K562 (cell line): ENCODE measurements at regions not wholly inside any gene's neighbourhood (a gene's known extent, or its start where the extent isn't known, plus 50 kb on each side); places are given as distances from the start of the nearest gene placed in this dataset.

Experiments
- CTBP1 ChIP-seq: fragments of 450-650 bp; IDR thresholded peaks from 2 replicates; pipeline ENCODE4 v1.6.1; 2016; ENCODE audit warnings: borderline replicate concordance
- DIDO1 ChIP-seq: fragments of 450-650 bp; IDR thresholded peaks from 2 replicates; pipeline ENCODE4 v1.6.1; 2016; ENCODE audit warnings: low read depth, missing biosample characterization, missing genetic modification characterization
- JUN ChIP-seq, 2 experiments: sonication (generic) in 1 of 2; formaldehyde crosslinking in 1 of 2; IDR thresholded peaks; 2 replicates each; pipeline versions ENCODE4 v1.6.1 to v1.8.0; 2012 to 2022; ENCODE audit warnings: borderline replicate concordance in 2 of 2, mild to moderate bottlenecking in 2 of 2, improper control_type of control experiment in 1 of 2, low read depth in 1 of 2, low read length in 1 of 2, missing genetic modification reagents in 1 of 2
- ZNF263 ChIP-seq: sonication (generic); formaldehyde crosslinking; IDR thresholded peaks from 2 replicates; pipeline ENCODE4 v1.8.0; 2022; ENCODE audit warnings: mild to moderate bottlenecking, missing genetic modification reagents, borderline replicate concordance
- TF ChIP-seq, protein P1 (sequence below): fragments of 450-650 bp; conservative IDR thresholded peaks from 2 replicates; pipeline ENCODE4 v1.6.1; 2016; ENCODE audit warnings: missing genetic modification characterization, low read depth, mild to moderate bottlenecking, control low read depth, missing compliant biosample characterization
- TF ChIP-seq, protein P2 (sequence below), 3 experiments: fragments of 200-800 bp in 1 of 3; fragments of 250-450 bp in 1 of 3; fragments of 450-650 bp in 1 of 3; sonication (Bioruptor Pico) in 1 of 3; sonication (Bioruptor generic) in 1 of 3; formaldehyde crosslinking in 1 of 3; IDR thresholded peaks; 2 replicates each; pipeline versions ENCODE4 v1.6.1 to v1.8.0; 2016 to 2022; ENCODE audit warnings: mild to moderate bottlenecking in 2 of 3, missing genetic modification characterization in 2 of 3, missing compliant biosample characterization in 1 of 3, moderate library complexity in 1 of 3

DNA sequence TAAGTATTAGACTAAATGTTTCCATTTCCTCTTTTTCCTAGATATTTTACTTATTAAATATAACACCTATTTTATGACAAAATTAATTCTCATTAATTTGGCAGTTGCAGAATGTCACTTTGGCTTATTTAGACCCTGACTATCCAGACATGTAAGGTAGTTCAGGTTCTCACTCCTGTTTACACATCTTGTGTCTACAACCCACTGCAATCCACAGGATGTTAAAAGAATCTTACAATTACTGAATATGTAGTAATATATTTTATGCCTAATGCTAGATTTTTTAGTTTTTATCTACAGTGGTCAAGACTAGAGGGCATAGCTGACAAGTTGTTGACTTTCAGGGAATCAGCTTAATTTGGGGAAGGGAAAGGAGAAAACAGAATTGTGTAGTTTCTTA is 346.7 kb downstream of the USP25 start:
- no peak for TF ChIP-seq JUN (IDR thresholded peaks at IDR 0.05; ENCODE audit: borderline replicate concordance, low read depth, low read length)
- no peak for TF ChIP-seq JUN (CRISPR knock-in tag; IDR thresholded peaks at IDR 0.05; ENCODE audit: borderline replicate concordance)
- TF ChIP-seq, protein P1, sequence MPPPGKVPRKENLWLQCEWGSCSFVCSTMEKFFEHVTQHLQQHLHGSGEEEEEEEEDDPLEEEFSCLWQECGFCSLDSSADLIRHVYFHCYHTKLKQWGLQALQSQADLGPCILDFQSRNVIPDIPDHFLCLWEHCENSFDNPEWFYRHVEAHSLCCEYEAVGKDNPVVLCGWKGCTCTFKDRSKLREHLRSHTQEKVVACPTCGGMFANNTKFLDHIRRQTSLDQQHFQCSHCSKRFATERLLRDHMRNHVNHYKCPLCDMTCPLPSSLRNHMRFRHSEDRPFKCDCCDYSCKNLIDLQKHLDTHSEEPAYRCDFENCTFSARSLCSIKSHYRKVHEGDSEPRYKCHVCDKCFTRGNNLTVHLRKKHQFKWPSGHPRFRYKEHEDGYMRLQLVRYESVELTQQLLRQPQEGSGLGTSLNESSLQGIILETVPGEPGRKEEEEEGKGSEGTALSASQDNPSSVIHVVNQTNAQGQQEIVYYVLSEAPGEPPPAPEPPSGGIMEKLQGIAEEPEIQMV (tag) = no peak
- no peak for TF ChIP-seq CTBP1
- TF ChIP-seq, protein P2, sequence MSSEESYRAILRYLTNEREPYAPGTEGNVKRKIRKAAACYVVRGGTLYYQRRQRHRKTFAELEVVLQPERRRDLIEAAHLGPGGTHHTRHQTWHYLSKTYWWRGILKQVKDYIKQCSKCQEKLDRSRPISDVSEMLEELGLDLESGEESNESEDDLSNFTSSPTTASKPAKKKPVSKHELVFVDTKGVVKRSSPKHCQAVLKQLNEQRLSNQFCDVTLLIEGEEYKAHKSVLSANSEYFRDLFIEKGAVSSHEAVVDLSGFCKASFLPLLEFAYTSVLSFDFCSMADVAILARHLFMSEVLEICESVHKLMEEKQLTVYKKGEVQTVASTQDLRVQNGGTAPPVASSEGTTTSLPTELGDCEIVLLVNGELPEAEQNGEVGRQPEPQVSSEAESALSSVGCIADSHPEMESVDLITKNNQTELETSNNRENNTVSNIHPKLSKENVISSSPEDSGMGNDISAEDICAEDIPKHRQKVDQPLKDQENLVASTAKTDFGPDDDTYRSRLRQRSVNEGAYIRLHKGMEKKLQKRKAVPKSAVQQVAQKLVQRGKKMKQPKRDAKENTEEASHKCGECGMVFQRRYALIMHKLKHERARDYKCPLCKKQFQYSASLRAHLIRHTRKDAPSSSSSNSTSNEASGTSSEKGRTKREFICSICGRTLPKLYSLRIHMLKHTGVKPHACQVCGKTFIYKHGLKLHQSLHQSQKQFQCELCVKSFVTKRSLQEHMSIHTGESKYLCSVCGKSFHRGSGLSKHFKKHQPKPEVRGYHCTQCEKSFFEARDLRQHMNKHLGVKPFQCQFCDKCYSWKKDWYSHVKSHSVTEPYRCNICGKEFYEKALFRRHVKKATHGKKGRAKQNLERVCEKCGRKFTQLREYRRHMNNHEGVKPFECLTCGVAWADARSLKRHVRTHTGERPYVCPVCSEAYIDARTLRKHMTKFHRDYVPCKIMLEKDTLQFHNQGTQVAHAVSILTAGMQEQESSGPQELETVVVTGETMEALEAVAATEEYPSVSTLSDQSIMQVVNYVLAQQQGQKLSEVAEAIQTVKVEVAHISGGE (CRISPR knock-in tag; IDR thresholded peaks at IDR 0.05) = no peak
- no peak for TF ChIP-seq ZNF263 (CRISPR knock-in tag)
- no peak for TF ChIP-seq DIDO1
